GM23338 (cell line): ENCODE measurements at regions not wholly inside any gene's neighbourhood (a gene's known extent, or its start where the extent isn't known, plus 50 kb on each side); places are given as distances from the start of the nearest gene placed in this dataset.

ENCODE experiments used
- ATAC-seq: fragments of 200-7000 bp; cut with Tn5 transposase; 3 replicates; pipeline ENCODE4 v1.9.1; 2020
- DNase-seq: peaks from one replicate; pipeline ENCODE4 v3.0.0-alpha.2; 2015; ENCODE audit warnings: low spot score
- H2AFZ ChIP-seq: fragments of 200-600 bp; sonication (generic); 2 replicates; pipeline ENCODE4 v1.8.0; 2016; ENCODE audit warnings: antibody characterized with exemption, mild to moderate bottlenecking, moderate library complexity
- H3F3A ChIP-seq: fragments of 200-600 bp; sonication (generic); replicated peaks from 2 replicates; pipeline ENCODE4 v1.8.0; 2017; ENCODE audit warnings: antibody characterized with exemption, mixed run types, low read depth
- H3K27ac ChIP-seq: fragments of 200-600 bp; sonication (generic); 2 replicates; pipeline ENCODE4 v1.6.1; 2016; ENCODE audit warnings: low read depth
- H3K27me3 ChIP-seq: fragments of 200-600 bp; sonication (generic); 2 replicates; pipeline ENCODE4 v1.8.0; 2016; ENCODE audit warnings: mild to moderate bottlenecking, mixed run types, moderate library complexity; ENCODE audit not compliant: insufficient read depth
- H3K36me3 ChIP-seq: fragments of 200-600 bp; sonication (generic); 2 replicates; pipeline ENCODE4 v1.8.0; 2016; ENCODE audit warnings: mild to moderate bottlenecking; ENCODE audit not compliant: insufficient read depth
- H3K4me1 ChIP-seq: fragments of 200-600 bp; sonication (generic); 2 replicates; pipeline ENCODE4 v1.8.0; 2016; ENCODE audit warnings: mild to moderate bottlenecking, moderate library complexity; ENCODE audit not compliant: insufficient read depth
- H3K4me2 ChIP-seq: fragments of 200-600 bp; sonication (generic); 2 replicates; pipeline ENCODE4 v1.7.1; 2017; ENCODE audit warnings: mixed run types
- H3K4me3 ChIP-seq: fragments of 200-600 bp; sonication (generic); 2 replicates; pipeline ENCODE4 v1.6.1; 2016; ENCODE audit warnings: mixed run types
- H3K79me2 ChIP-seq: fragments of 200-600 bp; sonication (generic); replicated peaks from 2 replicates; pipeline ENCODE4 v1.8.0; 2017; ENCODE audit warnings: mild to moderate bottlenecking; ENCODE audit not compliant: insufficient read depth
- H3K9me2 ChIP-seq: fragments of 200-600 bp; sonication (generic); 2 replicates; pipeline ENCODE4 v1.8.0; 2017; ENCODE audit not compliant: insufficient read depth
- H4K20me1 ChIP-seq: fragments of 200-600 bp; sonication (generic); replicated peaks from 2 replicates; pipeline ENCODE4 v1.8.0; 2017; ENCODE audit warnings: mild to moderate bottlenecking; ENCODE audit not compliant: insufficient read depth
- H3K27ac Mint-ChIP-seq: 2 replicates; pipeline ENCODE4 v1.8.0; 2020; ENCODE audit warnings: inconsistent platforms, mild to moderate bottlenecking, moderate library complexity, mixed read lengths
- H3K27me3 Mint-ChIP-seq: 3 replicates; pipeline ENCODE4 v1.8.0; 2022; ENCODE audit warnings: low read depth, mild to moderate bottlenecking, moderate library complexity, mixed read lengths, inconsistent platforms; ENCODE audit not compliant: insufficient read depth, poor library complexity
- H3K36me3 Mint-ChIP-seq: 3 replicates; pipeline ENCODE4 v1.8.0; 2021; ENCODE audit warnings: low read depth, mild to moderate bottlenecking, inconsistent platforms, moderate library complexity, mixed read lengths
- H3K4me1 Mint-ChIP-seq: 3 replicates; pipeline ENCODE4 v1.8.0; 2020; ENCODE audit warnings: mild to moderate bottlenecking, inconsistent platforms, mixed read lengths
- H3K4me3 Mint-ChIP-seq: 3 replicates; pipeline ENCODE4 v1.8.0; 2021; ENCODE audit warnings: moderate library complexity, mild to moderate bottlenecking, inconsistent platforms, mixed read lengths
- H3K9me3 Mint-ChIP-seq: 3 replicates; pipeline ENCODE4 v1.8.0; 2020; ENCODE audit warnings: moderate library complexity, mild to moderate bottlenecking, inconsistent platforms, mixed read lengths
- CREB1 ChIP-seq: fragments of 250-450 bp; sonication (Bioruptor Pico); IDR thresholded peaks from 2 replicates; pipeline ENCODE4 v1.5.0; 2020; ENCODE audit warnings: low read depth, mild to moderate bottlenecking, moderate library complexity
- JUNB ChIP-seq: IDR thresholded peaks from one replicate; pipeline ENCODE4 v1.6.1; 2016; ENCODE audit warnings: antibody characterized with exemption; ENCODE audit not compliant: unreplicated experiment
- NANOG ChIP-seq: IDR thresholded peaks from 2 replicates; pipeline ENCODE4 v1.6.1; 2016; ENCODE audit warnings: antibody characterized with exemption, borderline replicate concordance
- REST ChIP-seq: IDR thresholded peaks from one replicate; pipeline ENCODE4 v1.6.1; 2018; ENCODE audit warnings: antibody characterized with exemption; ENCODE audit not compliant: unreplicated experiment
- STAT1 ChIP-seq: IDR thresholded peaks from one replicate; pipeline ENCODE4 v1.6.1; 2016; ENCODE audit warnings: antibody characterized with exemption; ENCODE audit not compliant: unreplicated experiment
- ZNF331 ChIP-seq: fragments of 250-450 bp; sonication (Bioruptor Pico); IDR thresholded peaks from 2 replicates; pipeline ENCODE4 v1.5.0; 2020; ENCODE audit warnings: low read depth, mild to moderate bottlenecking, moderate library complexity
- ZNF462 ChIP-seq: fragments of 250-450 bp; sonication (Bioruptor Pico); IDR thresholded peaks from 2 replicates; pipeline ENCODE4 v1.5.0; 2020; ENCODE audit warnings: mild to moderate bottlenecking, moderate library complexity
- TF ChIP-seq, protein P1 (sequence below), 2 experiments: fragments of 200-600 bp in 1 of 2; sonication (generic) in 1 of 2; conservative IDR thresholded peaks; 2 replicates each; pipeline versions ENCODE4 v1.5.1 to v1.6.1; 2016 to 2017; ENCODE audit warnings: antibody characterized with exemption in 2 of 2, low read depth in 2 of 2, mild to moderate bottlenecking in 2 of 2, moderate library complexity in 1 of 2

GRCh38 chr16:76748461-76749348, 442.3 kb upstream of the MON1B start:
- TF ChIP-seq, protein P1, sequence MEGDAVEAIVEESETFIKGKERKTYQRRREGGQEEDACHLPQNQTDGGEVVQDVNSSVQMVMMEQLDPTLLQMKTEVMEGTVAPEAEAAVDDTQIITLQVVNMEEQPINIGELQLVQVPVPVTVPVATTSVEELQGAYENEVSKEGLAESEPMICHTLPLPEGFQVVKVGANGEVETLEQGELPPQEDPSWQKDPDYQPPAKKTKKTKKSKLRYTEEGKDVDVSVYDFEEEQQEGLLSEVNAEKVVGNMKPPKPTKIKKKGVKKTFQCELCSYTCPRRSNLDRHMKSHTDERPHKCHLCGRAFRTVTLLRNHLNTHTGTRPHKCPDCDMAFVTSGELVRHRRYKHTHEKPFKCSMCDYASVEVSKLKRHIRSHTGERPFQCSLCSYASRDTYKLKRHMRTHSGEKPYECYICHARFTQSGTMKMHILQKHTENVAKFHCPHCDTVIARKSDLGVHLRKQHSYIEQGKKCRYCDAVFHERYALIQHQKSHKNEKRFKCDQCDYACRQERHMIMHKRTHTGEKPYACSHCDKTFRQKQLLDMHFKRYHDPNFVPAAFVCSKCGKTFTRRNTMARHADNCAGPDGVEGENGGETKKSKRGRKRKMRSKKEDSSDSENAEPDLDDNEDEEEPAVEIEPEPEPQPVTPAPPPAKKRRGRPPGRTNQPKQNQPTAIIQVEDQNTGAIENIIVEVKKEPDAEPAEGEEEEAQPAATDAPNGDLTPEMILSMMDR (conservative IDR thresholded peaks at IDR 0.05; ENCODE audit: low read depth in 2 of 2): no peak
- no peak for TF ChIP-seq STAT1
- no peak for TF ChIP-seq NANOG
- TF ChIP-seq CREB1 (CRISPR knock-in tag): no peak
- no peak for TF ChIP-seq ZNF462 (CRISPR knock-in tag)
- no peak for TF ChIP-seq JUNB
- no peak for TF ChIP-seq REST
- TF ChIP-seq ZNF331 (CRISPR knock-in tag): no peak
- Histone ChIP-seq H3F3A (no peaks in the 10 kb centered on the region), H3K79me2 (no peaks in the 10 kb centered on the region), H3K27ac (no peak overlapping the region), H2AFZ (no peak overlapping the region), H3K36me3 (no peaks in the 10 kb centered on the region), H3K4me3 (no peak overlapping the region), H3K4me2 (no peak overlapping the region), H3K27me3 (no peaks in the 10 kb centered on the region), H3K4me1 (no peaks in the 10 kb centered on the region), H3K9me2 (0 out of 2 replicates have a peak, but pooled peaks cover 5% of the 10 kb centered on the region), H4K20me1 (no peaks in the 10 kb centered on the region)
- H3K27ac Mint-ChIP-seq: no peak overlapping the region
- no peaks in the 10 kb centered on the region for H3K27me3 Mint-ChIP-seq
- H3K9me3 Mint-ChIP-seq: peaks cover 81% of the 10 kb centered on the region
- ATAC-seq: no peak
- H3K36me3 Mint-ChIP-seq: peaks cover 8% of the 10 kb centered on the region; the same call in 2 of the 3 replicates
- H3K4me1 Mint-ChIP-seq: no peaks in the 10 kb centered on the region
- H3K4me3 Mint-ChIP-seq: no peak overlapping the region
- peak; percentile 4 for DNase-seq
